Dermis blood vessel endothelial cell (primary cell): ENCODE measurements at regions not wholly inside any gene's neighbourhood (a gene's known extent, or its start where the extent isn't known, plus 50 kb on each side); places are given as distances from the start of the nearest gene placed in this dataset.

Experiments
- DNase-seq: peaks from one replicate; pipeline ENCODE4 v3.0.0; 2010

DNA sequence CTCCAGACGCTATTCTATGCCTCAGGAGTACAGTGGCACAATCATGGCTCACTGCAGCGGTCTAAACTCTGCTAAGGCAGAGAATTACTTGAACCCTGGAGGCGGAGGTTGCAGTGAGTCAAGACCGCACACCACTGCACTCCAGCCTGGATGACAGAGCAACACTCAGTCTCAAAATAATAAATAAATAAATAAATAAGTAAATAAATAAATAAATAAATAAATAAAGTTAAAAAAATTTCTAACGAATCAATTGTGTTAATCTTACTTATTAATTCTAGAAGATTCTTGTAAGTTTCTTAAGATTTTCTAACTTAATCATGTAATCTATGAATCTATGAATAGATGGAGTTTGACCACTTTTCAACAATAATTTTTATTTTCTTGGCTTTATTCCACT lies 621.4 kb upstream of the POT1 start:
- DNase-seq: no peak

DNA sequence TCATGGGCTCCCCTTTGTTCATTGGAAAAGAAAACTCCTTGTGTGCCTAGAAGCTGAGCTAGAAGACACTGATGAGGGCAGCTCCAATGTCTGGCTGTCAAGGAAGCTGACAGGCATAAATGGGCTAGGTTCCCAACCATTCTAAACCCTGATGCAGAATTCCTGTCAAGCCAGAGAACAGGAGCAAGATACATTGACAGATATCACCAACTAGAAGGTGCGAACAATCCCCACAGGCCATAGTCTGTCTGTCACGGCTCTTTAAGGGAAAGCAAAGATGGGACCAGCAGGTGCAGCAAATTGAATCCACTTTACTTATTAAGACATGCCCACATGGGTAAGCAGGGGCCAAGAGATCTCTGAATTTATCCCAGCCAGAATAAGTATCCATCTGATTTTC lies 617.9 kb upstream of the POT1 start:
- no peak for DNase-seq

DNA sequence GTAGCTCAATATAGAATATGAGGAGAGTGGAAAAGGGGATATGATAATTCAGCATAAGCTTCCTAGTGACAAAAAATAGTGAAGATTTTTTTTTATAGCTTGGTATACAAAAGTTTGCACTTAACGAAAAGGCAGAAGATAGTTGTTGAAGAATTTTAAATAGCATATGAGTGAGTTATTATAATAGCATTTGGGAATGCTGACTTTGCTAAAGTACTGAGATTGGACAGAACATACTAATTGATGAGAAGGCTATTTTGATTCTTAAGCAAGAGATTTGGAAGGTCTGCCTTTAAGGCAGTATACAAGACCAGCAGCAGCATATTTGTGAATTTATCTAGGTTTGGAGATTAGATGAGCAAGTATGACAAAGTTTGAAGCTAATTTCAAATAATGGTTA lies 600.9 kb upstream of the POT1 start:
- DNase-seq: no peak

DNA sequence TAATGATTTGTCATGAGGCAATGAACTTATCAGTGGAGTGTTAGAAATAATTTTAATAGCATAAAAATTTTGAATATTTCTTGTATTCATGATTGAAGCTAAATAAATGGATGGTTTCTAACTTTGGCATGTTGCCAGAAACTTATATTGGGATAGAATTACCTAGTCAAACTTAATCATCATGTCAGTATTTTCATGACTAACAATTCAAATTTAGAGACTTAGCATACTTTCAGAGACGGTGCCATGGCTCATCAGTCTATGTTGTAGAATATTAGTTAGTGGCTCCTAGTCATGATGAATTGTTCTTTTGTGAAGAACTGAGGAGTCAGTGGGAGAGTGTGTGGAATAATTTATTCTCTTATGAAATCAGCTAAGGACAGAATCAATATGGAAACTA lies 599.6 kb upstream of the POT1 start:
- DNase-seq: no peak

DNA sequence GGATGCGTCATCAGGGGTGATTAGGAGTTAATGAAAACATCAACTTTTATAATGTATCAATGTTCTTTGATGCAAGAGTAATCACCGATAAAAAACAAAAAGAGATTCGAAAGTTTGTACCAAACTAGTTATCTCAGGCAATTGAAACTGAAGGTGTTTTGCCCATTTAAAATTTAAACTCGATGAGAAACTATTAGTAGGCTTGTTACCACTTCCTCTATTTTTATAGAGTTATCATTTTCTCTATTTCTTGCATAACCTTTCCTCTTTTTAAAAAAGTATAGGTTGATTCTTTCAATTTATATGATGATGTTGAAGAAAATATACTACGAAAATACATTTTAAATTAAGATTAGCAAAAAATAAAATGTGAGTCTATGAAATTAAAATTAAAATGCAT lies 597.3 kb upstream of the POT1 start:
- DNase-seq: no peak

DNA sequence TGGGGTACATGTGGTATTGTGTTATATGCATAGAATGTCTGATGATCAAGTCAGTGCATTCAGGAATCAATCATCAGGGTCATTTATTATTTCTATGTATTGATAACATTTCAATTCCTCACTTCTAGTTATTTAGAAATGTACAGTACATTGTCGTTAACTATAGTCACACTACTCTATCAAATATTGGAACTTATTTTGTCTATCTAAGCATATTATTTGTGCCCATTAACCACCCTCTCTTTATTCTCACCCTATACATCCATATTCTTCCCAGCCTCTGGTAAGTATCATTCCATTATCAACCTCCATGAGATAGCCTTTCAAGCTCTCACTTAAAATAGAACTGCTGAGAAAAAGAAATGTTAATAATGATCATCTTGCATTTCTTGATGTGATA lies 596.5 kb upstream of the POT1 start:
- DNase-seq: no peak

DNA sequence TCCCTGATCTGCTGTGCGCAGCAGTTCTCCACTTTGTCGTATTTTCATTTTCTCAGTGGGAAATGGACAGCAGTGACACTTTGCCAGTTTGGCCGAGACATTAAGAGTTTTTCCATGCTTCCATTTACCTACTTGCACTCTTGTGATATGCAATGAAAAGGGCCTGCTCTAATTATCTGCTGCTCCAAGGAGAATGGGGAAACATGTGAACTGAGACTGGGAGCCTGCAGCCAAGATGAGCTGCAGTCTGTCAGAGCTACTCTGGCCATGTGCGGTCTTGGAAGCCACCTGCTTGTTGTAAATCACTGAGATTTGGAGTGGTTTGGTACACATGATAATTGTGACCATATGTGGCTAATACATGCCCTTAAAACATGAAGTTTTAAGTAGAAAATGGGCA lies 586.6 kb upstream of the POT1 start:
- DNase-seq: no peak

DNA sequence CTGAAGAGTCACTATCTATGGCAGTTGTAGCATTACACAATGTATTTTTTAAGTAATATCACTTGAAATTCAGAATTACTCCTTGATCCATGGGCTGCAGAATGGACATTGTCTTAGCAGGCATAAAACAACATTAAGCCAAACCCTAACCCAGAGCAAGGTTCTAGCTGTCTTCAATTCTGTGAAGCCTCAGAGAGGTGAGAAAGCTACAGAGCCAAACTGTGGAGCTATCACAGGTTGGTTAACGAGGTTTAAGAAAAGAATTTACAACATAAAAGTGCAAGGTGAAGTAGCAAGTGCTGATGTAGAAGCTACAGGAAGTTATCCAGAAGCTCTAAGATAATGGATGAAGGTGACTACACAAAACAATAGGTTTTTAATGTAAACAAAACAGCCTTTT lies 582.7 kb upstream of the POT1 start:
- DNase-seq: no peak

DNA sequence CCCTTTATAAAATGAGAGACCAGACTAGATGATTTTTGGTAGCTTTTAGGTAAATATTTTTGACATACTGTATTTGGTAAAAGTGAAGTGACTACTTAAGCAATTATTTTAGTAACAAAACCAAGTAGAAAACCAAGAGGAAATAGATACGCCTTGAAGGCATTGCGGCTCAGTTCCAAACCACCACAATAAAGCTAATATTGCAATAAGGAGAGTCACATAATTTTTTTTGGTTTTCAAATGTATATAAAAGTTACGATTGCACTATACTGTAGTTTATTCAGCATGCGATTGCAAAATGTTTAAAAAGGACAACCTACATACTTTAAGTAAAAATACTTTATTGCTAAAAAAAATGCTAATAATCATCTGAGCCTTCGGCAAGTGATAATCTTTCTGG lies 581.7 kb upstream of the POT1 start:
- DNase-seq: no peak

DNA sequence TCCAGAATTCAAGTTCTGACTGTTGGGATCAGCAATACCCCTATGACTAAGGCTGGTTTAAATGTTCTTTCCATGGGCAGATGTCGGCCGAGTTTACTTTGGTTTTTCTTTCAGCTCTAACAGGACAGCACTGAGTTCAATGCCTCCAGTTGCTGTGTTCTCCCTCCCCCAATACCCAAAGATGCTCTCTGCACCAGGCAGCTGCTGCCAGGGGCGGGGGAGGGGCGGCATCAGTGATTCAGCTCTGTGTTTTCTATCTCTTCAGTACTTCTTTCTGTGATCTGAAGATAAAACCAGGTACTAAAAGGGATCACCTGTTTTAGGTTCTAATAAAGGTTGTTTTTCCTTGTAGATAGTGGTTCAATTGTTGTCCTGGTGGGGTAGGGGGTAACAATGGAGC lies 576.7 kb upstream of the POT1 start:
- no peak for DNase-seq

DNA sequence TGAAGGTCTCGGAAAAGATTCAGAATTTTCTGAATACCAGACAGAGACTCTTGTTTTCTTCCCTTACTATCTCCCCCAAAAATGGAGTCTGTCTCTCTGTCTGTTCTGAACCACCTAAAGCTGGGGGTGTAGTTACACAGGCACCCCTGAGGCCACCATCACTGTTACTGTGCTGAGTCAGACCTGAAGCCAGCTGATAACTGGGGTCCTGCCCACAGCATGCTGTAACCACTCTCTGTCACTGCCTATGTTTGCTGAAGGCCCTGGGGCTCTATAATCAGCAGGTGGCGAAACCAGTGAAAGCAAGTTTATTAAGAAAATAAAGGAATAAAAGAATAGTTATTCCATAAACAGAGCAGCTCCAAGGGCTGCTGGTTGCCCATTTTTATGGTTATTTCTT lies 575.2 kb upstream of the POT1 start:
- DNase-seq: no peak

DNA sequence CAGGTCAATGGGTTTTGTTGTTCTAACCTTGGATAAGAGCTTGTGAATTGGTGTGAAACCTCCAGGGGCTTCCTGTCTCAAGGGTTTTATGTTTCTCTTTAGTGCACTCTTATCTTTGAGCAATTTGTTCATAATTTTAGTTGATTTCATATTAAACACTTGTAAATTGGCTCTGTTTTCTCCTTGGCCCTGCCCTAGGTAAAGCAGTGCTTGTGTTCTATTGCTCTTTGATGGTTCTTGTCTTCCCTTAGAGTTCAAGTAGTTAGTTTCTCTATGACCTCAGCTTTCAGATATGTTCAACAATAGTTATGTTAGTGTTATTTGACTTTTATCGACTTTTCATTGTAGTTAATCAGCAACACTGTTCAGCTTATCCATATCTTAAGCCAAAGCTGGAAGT lies 566.4 kb upstream of the POT1 start:
- no peak for DNase-seq

DNA sequence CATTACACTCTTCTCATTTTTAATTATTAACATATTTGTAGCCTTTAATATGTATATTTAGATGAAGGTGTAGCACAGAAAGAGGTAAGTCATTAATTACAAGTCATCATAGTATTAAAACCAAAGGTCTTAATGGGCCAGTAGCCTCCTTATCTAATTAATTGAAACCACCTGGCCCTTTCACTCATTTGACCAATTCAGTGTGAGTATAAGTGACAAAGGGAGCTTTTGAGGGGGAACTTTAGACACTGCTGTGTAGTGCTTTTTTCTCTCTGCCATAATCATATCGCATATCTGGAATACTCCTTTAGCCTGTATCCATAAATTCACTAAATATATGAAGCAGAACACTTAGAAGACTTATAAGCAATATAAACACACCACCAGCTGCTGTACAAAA lies 562.9 kb upstream of the POT1 start:
- DNase-seq: no peak

DNA sequence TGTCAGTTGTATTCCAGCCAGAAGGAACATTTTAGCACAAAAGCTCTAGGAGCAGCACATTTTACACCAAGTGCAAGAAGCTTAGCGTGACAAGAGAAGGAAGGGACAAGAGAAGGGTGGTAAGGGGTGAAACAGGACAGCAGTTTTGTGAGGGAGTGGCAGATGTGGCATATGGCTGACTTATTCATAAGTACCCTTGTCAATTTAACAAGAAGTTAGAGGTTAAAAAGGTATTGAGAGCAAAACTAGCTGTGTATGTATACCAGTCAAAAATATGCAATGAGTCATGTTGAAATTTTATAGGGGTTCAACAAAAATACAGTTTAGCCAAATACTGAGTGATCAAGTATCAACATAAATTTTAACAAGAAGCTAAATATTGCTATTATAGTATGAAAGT lies 561.5 kb upstream of the POT1 start:
- no peak for DNase-seq

DNA sequence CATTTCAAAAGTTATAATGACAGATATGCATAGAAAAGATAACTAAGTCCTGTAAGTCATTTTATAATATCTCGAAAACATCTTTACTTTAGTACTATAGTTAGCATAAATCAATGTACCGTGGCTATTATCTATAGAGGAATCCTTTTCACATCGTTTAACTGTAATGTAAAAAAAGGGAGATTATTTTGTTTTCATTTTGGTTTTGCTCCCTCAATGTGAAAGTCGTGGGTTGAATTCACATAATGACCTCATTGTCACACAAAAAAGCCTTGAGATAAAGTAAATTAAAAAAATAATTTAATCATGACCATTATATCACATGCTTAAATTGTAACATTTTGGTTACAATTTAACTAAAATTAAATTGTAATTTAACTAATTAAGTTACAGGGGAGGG lies 560.5 kb upstream of the POT1 start:
- DNase-seq: no peak

DNA sequence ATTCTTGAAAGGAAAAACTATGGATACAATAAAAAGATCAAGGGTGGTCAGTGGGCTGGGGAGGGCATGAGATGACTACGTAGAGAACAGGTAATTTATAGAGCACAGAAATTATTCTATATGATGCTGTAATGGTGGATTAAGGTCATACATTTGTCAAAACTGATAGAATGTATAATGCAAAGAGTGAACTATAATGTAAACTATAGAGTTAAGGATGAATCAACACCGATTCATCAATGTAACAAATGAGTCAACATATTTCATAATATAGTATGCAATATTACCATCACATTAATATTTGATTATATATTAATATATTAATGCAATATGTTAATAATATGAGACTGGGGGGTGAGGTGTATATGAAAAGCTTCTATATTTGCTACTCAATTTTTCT lies 555.6 kb upstream of the POT1 start:
- no peak for DNase-seq

DNA sequence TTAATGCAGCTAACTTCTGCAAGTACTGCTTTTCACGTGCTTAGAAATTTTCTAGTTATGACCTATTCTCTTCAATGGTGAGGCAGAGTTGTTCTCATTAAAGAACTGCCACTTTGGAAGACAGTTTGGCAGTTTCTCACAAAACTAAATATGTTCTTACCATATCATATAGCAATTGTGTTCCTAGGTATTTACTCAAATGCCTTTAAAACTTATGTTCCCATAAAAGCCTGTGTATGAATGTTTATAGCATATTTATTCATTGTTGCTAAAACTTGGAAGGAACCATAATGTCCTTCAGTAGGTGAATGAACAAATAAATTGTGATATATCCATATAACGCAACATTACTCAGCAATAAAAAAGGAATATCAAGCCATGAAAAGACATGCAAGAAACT lies 555.1 kb upstream of the POT1 start:
- no peak for DNase-seq

DNA sequence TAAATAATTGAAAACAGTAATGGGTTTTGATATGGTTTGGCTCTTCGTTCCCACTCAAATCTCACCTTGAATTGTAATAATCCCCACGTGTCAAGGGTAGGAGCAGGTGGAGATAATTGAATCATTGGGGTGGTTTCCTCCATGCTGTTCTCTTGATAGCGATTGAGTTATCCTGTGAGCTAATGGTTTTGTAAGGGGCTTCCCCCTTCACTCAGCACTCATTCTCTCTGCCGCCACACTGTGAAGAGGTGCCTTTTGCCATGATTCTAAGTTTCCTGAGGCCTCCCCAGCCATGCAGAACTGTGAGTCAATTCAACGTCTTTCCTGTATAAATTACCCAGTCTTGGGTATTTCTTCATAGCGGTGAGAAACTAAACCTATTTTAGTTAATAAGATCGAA lies 551.7 kb upstream of the POT1 start:
- no peak for DNase-seq

DNA sequence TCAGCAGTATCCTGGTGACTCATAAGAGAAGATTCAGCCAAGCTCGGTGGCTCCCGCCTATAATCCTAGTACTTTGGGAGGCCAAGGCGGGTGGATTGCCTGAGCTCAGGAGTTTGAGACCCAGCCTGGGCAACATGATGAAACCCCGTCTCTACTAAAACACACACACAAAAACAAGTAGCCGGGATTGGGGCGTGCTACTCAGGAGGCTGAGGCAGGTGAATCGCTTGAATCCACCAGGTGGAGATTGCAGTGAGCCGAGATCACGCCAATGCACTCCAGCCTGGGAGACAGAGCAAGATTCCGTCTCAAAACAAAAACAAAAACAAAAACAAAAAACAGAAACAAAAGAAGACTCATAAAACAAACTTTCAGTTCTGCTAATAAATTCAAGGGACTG lies 551.1 kb upstream of the POT1 start:
- DNase-seq: no peak

DNA sequence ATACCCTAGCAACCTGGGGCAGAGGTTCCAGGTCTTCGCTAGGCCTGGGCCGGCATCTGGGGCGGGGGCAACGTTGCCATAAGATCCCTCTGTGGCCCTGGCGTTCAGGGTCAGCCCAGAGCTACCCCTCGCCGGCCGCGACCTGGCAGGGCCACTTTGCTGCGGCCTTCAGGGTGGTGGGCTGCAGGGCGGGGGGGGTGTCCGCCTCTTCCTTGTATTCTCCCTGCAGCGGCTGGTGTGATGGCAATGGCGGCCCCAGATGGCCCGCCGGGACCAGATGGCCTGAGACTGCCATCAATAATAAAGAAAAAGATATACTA lies 539.2 kb upstream of the POT1 start:
- no peak for DNase-seq

DNA sequence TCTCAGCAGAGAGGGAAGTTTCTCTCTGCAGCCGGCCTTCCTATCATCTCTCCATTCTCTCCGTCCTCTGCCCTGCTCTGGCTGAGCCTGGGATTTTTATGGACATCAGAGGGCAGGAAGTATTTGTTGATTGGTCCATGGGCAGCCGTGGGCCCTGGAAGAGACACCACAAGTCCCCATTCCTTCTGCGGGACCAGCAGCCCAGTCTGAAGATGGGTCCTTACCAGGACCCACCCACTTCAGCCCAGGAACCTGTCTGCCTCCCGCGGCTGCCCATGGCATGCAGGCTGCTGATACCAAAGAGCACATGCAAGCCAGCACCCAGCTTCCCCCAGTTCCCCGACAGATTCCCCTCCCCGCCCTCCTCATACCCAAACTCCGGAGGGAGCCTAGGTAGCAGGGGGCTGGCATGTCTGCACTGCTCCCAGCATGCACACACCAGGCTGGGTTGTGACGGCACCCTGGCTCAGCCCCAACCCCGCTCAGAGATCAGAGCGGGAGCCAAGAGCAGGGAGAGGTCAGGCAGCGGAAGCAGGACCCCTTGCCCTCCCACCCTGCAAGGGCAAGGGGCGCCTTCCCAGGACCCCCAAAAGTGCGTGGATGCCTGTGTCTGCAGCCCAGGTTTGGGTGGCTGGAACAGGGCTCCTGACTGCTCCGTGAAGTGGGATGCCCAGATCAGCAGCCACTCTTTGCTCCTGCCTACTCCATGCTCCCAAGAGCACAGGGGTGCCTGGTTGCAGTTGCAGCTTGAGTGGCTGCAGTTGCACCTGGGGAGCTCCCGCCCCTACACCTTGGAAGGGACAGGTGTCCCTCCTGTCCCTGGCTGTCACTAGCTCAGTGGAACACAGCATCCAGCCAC lies 538.6 kb upstream of the POT1 start:
- no peak for DNase-seq

DNA sequence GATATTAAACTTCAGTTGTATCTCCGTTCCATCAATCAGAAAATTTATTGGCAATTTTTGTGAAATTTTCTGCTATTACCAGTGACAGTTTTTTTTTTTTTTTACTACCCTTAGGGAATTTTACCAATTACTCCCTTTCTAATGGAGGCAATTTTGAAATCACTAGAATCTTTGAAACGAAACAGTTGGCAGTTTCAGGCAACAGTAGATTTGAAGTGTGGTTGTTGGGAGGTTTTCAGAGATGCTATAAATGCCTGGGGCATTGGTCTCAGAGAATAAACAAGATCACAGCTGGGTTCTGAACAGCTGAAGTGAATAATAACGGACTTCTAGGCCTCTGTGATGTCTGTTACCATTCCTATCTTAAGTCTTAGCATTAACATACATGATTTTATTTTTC lies 535.9 kb upstream of the POT1 start:
- DNase-seq: no peak

DNA sequence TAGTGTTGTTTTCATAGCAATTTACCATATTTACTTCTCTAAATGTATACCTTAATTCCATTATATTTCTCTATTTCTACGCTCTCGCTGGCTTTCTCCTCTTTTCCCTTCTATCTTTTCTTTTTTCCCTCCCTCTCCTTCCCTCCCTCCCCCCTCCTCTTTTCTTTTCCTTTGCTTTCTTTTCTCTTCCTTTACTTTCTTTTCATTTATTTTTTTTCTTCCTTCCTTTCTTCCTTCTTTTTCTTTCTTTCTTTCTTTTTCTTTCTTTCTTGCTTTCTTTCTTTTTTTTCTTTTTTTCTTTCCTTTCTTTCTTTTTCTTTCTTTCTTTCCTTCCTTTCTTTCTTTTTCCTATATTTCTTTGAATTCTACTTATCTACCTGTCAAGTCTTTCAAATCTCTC lies 533.0 kb upstream of the POT1 start:
- DNase-seq: no peak

DNA sequence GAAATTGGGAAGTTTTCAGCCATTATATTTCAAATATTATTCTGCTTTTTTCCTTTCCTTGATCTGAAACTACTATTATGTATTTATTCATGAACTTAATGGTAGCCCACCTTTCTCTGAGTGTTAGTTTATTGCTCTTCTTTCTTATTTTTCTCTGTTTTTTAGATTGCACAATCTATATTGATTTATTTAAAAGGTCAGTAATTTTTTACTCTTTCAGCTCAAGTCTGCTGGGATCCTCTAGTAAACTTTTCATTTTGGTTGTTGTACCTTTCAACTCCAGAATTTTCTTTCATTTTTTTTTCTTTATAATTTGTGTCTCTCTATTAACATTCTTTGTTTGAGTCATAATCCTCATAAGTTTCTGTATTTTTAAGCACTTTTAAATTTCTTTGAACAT lies 529.4 kb upstream of the POT1 start:
- DNase-seq: no peak

DNA sequence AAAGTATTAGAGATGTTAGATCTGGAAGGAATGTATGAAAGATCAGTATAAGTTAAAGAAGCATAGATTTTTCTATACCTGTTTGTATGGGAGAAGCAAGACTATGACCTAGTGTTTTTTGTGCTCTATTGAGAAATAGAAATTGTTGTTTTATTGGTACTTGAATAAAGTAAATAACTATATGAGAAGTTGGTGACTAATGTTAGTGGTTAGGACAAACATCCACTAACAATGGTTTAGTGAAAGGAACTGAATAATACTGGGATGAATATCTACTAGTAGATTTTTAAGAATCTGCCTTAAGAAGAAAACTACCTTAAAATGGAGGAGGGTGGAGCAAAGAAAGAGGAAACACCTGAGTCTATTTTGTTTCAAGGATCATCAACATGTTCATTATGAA lies 521.1 kb upstream of the POT1 start:
- DNase-seq: peak; percentile 2

DNA sequence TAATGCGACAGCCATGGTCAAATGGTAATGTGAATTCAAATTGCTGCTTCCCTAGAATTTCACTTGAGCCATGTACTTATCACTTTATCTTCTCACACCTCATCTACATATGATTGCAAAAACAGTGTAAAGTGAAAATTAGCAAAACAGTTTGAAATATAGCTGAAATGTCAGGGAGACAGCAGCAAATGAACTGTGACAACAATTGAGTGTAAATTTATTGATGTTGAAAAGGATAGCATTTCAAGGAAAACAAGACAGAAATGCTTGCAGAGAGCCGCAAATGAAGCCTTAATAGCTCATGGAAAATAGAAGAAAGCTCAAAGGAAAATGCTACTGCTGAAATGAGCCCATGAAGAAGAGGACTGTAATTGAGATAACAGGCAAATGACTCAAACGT lies 516.2 kb upstream of the POT1 start:
- DNase-seq: no peak
